ENCODE measurements at regions not wholly inside any gene's neighbourhood (a gene's known extent, or its start where the extent isn't known, plus 50 kb on each side); places are given as distances from the start of the nearest gene placed in this dataset.

DNA sequence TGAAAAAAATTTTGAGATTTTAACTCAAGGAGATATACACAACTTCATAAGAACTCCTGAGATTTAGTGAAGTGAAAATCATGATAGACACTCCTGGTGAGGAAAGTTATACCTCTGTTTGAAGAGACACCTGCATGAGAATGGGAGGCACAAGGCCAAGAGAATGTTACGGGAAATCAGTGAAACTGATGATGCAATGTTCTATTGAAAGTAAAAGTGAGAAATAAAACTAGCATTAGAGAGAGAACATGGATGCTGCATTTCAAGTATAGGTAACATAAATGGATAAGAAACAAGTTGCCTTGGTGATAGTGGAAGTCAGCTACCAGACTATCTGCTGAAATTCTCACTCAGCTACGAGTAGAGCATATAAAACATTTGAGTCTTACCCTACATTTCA is 562.1 kb upstream of the FANCL start:
- Mint-ChIP-seq H3K36me3 (ENCODE audit: low read depth) (no peaks in the 10 kb centered on the region), H3K4me1 (ENCODE audit: low read depth) (no peaks in the 10 kb centered on the region), H3K9me3 (no peaks in the 10 kb centered on the region), H3K27ac (no peak overlapping the region), H3K4me3 (no peak overlapping the region), H3K27me3 (no peaks in the 10 kb centered on the region)
- H3K27ac ChIP-seq (ENCODE audit: low read depth in 1 of 2, low read length in 2 of 2), result no peak overlapping the region
- ATAC-seq (ENCODE audit: poor library complexity) (no peak), DNase-seq (no peak)
- POLR2A ChIA-PET, result no interaction called here
- no peaks in the 10 kb centered on the region for H3K4me1 ChIP-seq (ENCODE audit: insufficient read depth, low read length)
- H3K36me3 ChIP-seq (ENCODE audit: insufficient read depth, low read length), result no peaks in the 10 kb centered on the region
- TF ChIP-seq, protein P1, sequence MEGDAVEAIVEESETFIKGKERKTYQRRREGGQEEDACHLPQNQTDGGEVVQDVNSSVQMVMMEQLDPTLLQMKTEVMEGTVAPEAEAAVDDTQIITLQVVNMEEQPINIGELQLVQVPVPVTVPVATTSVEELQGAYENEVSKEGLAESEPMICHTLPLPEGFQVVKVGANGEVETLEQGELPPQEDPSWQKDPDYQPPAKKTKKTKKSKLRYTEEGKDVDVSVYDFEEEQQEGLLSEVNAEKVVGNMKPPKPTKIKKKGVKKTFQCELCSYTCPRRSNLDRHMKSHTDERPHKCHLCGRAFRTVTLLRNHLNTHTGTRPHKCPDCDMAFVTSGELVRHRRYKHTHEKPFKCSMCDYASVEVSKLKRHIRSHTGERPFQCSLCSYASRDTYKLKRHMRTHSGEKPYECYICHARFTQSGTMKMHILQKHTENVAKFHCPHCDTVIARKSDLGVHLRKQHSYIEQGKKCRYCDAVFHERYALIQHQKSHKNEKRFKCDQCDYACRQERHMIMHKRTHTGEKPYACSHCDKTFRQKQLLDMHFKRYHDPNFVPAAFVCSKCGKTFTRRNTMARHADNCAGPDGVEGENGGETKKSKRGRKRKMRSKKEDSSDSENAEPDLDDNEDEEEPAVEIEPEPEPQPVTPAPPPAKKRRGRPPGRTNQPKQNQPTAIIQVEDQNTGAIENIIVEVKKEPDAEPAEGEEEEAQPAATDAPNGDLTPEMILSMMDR (IDR thresholded peaks at IDR 0.05), result no peak
- CTCF ChIA-PET, result interaction anchor here (1.2 kb wide), 1 partner anchor 14 kb away, joined by 3 read pairs; no protein-coding TSS in a partner anchor
- no peaks in the 10 kb centered on the region for H3K9me3 ChIP-seq (ENCODE audit: control insufficient read depth in 1 of 2, insufficient read depth in 1 of 2, low read length in 2 of 2)
- no peak overlapping the region for H3K4me3 ChIP-seq (ENCODE audit: low read length)
- intact Hi-C loops (cut with DNase I, micrococcal nuclease), result no loop called here
- no peaks in the 10 kb centered on the region for H3K27me3 ChIP-seq (ENCODE audit: control insufficient read depth in 1 of 2, insufficient read depth in 2 of 2, low read length in 2 of 2)

DNA sequence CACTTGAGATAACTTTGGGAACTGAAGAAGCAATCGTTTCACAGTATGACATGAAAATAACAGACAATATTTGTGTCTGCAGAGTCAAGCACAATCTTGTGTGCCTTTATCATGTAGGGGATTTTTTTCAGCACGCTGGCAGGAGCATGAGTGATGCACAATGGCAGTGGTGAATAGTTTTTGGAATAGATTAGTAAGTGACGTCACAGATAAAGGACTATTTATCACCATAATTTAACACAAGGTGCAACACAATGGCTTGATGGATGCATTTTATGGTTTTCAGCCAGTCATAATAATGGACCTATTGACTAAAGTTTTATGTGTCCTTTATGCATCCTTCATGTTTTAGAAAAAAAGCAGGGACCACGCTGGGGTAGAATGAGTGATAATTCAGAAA is 559.8 kb upstream of the FANCL start:
- H3K27me3 ChIP-seq (ENCODE audit: control insufficient read depth in 1 of 2, insufficient read depth in 2 of 2, low read length in 2 of 2), result no peaks in the 10 kb centered on the region
- H3K4me3 Mint-ChIP-seq, result no peak overlapping the region
- TF ChIP-seq, protein P1 (IDR thresholded peaks at IDR 0.05), result no peak
- H3K4me3 ChIP-seq (ENCODE audit: low read length), result no peak overlapping the region
- no peak overlapping the region for H3K27ac Mint-ChIP-seq
- no peaks in the 10 kb centered on the region for H3K4me1 Mint-ChIP-seq (ENCODE audit: low read depth)
- H3K27me3 Mint-ChIP-seq, result no peaks in the 10 kb centered on the region
- no peaks in the 10 kb centered on the region for H3K4me1 ChIP-seq (ENCODE audit: insufficient read depth, low read length)
- intact Hi-C loops (cut with DNase I, micrococcal nuclease), result no loop called here
- H3K27ac ChIP-seq (ENCODE audit: low read depth in 1 of 2, low read length in 2 of 2), result no peak overlapping the region
- H3K36me3 Mint-ChIP-seq (ENCODE audit: low read depth), result no peaks in the 10 kb centered on the region
- no peak for ATAC-seq (ENCODE audit: poor library complexity)
- H3K36me3 ChIP-seq (ENCODE audit: insufficient read depth, low read length), result no peaks in the 10 kb centered on the region
- no peak for DNase-seq
- H3K9me3 Mint-ChIP-seq, result no peaks in the 10 kb centered on the region
- no peaks in the 10 kb centered on the region for H3K9me3 ChIP-seq (ENCODE audit: control insufficient read depth in 1 of 2, insufficient read depth in 1 of 2, low read length in 2 of 2)
- POLR2A ChIA-PET, result no interaction called here
- CTCF ChIA-PET, result no interaction called here

DNA sequence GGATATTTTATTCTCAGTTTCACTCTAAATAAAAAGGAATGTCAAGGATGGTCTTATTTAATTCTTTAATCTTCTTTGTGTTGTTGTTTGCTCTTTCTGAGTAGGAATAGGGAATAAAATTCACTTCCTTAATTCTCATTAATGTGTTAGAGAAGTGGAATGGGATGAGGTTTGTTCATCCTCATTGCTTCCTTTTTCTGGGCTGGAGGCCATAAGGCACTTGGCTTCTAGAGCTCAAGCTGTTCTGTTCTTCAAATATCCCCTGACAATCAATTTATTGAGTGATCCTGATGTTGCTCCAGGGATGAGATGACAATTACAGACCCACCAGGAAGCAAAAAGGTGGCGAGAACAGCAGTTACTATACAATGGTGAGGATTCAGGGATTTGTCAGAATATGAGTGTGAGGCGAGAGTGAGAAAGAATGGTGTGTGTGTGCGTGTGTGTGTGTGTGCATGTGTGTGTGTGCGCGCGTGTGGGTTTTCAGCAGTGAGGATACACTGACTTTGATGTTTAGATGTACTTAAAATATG is 557.6 kb upstream of the FANCL start:
- no peaks in the 10 kb centered on the region for H3K27me3 Mint-ChIP-seq
- H3K36me3 ChIP-seq (ENCODE audit: insufficient read depth, low read length), result no peaks in the 10 kb centered on the region

More for the DNA sequence above, 557.6 kb upstream of the FANCL start:
- H3K9me3 Mint-ChIP-seq, result no peaks in the 10 kb centered on the region
- no peaks in the 10 kb centered on the region for H3K36me3 Mint-ChIP-seq (ENCODE audit: low read depth)
- Histone ChIP-seq H3K9me3 (ENCODE audit: control insufficient read depth in 1 of 2, insufficient read depth in 1 of 2, low read length in 2 of 2) (no peaks in the 10 kb centered on the region), H3K27me3 (ENCODE audit: control insufficient read depth in 1 of 2, insufficient read depth in 2 of 2, low read length in 2 of 2) (no peaks in the 10 kb centered on the region), H3K4me3 (ENCODE audit: low read length) (no peak overlapping the region), H3K4me1 (ENCODE audit: insufficient read depth, low read length) (no peaks in the 10 kb centered on the region), H3K27ac (ENCODE audit: low read depth in 1 of 2, low read length in 2 of 2) (no peak overlapping the region)
- no peak overlapping the region for H3K4me3 Mint-ChIP-seq
- ATAC-seq (ENCODE audit: poor library complexity), result no peak
- DNase-seq, result no peak
- H3K4me1 Mint-ChIP-seq (ENCODE audit: low read depth), result no peaks in the 10 kb centered on the region
- H3K27ac Mint-ChIP-seq, result no peak overlapping the region
- intact Hi-C loops (cut with DNase I, micrococcal nuclease), result no loop called here
- POLR2A ChIA-PET, result no interaction called here
- TF ChIP-seq, protein P1 (IDR thresholded peaks at IDR 0.05), result no peak
- CTCF ChIA-PET, result no interaction called here

All from CD4-positive, alpha-beta T cell (primary cell).